H1 (cell line): ENCODE measurements at regions not wholly inside any gene's neighbourhood (a gene's known extent, or its start where the extent isn't known, plus 50 kb on each side); places are given as distances from the start of the nearest gene placed in this dataset.

Source experiments
- CTCF ChIA-PET: fragments of 300-600 bp; sonication (Branson Sonifier 250); formaldehyde crosslinking; loops from one replicate; lab custom pipeline; 2021; ENCODE audit not compliant: partially characterized antibody; lab: Charles Lee
- POLR2A ChIA-PET: fragments of 300-600 bp; sonication (Branson Sonifier 250); formaldehyde crosslinking; loops from one replicate; lab custom pipeline; 2021; ENCODE audit warnings: inconsistent platforms; ENCODE audit not compliant: partially characterized antibody; lab: Charles Lee
- DNase-seq, 2 experiments: peaks; one replicate each; pipeline versions ENCODE4 v3.0.0 to v3.0.0-alpha.2; 2010 to 2022; ENCODE audit warnings: low spot score in 2 of 2, low read depth in 1 of 2, mixed read lengths in 1 of 2
- FAIRE-seq: peaks from 2 replicates; lab custom pipeline; 2011; peaks lifted over from hg19 to GRCh38; lab: Jason Lieb, UNC
- H2AFZ ChIP-seq: 2 replicates; pipeline ENCODE4 v1.8.1; 2012; ENCODE audit warnings: low read length, inconsistent platforms
- H2AK5ac ChIP-seq: 2 replicates; pipeline ENCODE4 v1.6.1; 2013; ENCODE audit warnings: low read depth, low read length
- H2BK120ac ChIP-seq: replicated peaks from 2 replicates; pipeline ENCODE3; 2013; ENCODE audit warnings: low read depth, low read length, inconsistent platforms
- H2BK12ac ChIP-seq: 2 replicates; pipeline ENCODE4 v1.6.1; 2013; ENCODE audit warnings: low read depth, low read length
- H2BK15ac ChIP-seq: 2 replicates; pipeline ENCODE4 v1.6.1; 2013; ENCODE audit warnings: low read length
- H2BK20ac ChIP-seq: 2 replicates; pipeline ENCODE4 v1.6.1; 2013; ENCODE audit warnings: low read length
- H2BK5ac ChIP-seq: 2 replicates; pipeline ENCODE4 v1.6.1; 2013; ENCODE audit warnings: low read depth, low read length
- H3K14ac ChIP-seq: 2 replicates; pipeline ENCODE4 v1.6.1; 2013; ENCODE audit warnings: inconsistent platforms; ENCODE audit not compliant: insufficient read length
- H3K18ac ChIP-seq: 2 replicates; pipeline ENCODE4 v1.6.1; 2013; ENCODE audit warnings: low read length; ENCODE audit errors: extremely low read depth
- H3K23ac ChIP-seq: 2 replicates; pipeline ENCODE4 v1.6.1; 2013; ENCODE audit warnings: inconsistent platforms; ENCODE audit not compliant: insufficient read length
- H3K23me2 ChIP-seq: 2 replicates; pipeline ENCODE4 v1.6.1; 2013; ENCODE audit warnings: low read depth, low read length
- H3K27ac ChIP-seq: 2 replicates; pipeline ENCODE4 v1.6.1; 2011; ENCODE audit warnings: low read depth, low read length, inconsistent platforms
- H3K27me3 ChIP-seq, 4 experiments: replicated peaks in 1 of 4; 1 replicate in 1 of 4; 2 replicates in 3 of 4; pipeline versions ENCODE4 v1.6.1 to v1.8.1; 2011 to 2013; ENCODE audit warnings: low read length in 3 of 4, mild to moderate bottlenecking in 3 of 4, inconsistent platforms in 2 of 4, mixed read lengths in 2 of 4, moderate library complexity in 1 of 4; ENCODE audit not compliant: control insufficient read depth in 3 of 4, insufficient read depth in 3 of 4; ENCODE audit errors: extremely low read depth in 1 of 4
- H3K36me3 ChIP-seq, 4 experiments: 2 replicates each; pipeline versions ENCODE4 v1.6.1 to v1.8.1; 2011 to 2013; ENCODE audit warnings: mild to moderate bottlenecking in 4 of 4, low read length in 3 of 4, moderate library complexity in 2 of 4, control low read depth in 1 of 4, inconsistent platforms in 1 of 4; ENCODE audit not compliant: insufficient read depth in 4 of 4, control insufficient read depth in 2 of 4
- H3K4ac ChIP-seq: replicated peaks from 2 replicates; pipeline ENCODE3; 2013; ENCODE audit warnings: low read length, low read depth, mixed read lengths, inconsistent platforms; ENCODE audit not compliant: insufficient read length
- H3K4me1 ChIP-seq, 4 experiments: replicated peaks in 1 of 4; 1 replicate in 1 of 4; 2 replicates in 3 of 4; pipeline versions ENCODE4 v1.6.1 to v1.8.1; 2011 to 2013; ENCODE audit warnings: low read length in 3 of 4, inconsistent platforms in 2 of 4, mixed read lengths in 1 of 4; ENCODE audit not compliant: insufficient read depth in 4 of 4, control insufficient read depth in 3 of 4
- H3K4me2 ChIP-seq, 2 experiments: 2 replicates each; pipeline versions ENCODE4 v1.6.1 to v1.8.1; 2011 to 2013; ENCODE audit warnings: low read depth in 2 of 2, low read length in 2 of 2, control low read depth in 1 of 2, inconsistent platforms in 1 of 2, mild to moderate bottlenecking in 1 of 2; ENCODE audit not compliant: insufficient read depth in 1 of 2
- H3K4me3 ChIP-seq, 4 experiments: fragments of 200-600, 300-600 bp in 1 of 4; sonication (generic), shearing (Covaris generic), sonication (Bioruptor Twin) in 1 of 4; 2 replicates each; pipeline versions ENCODE4 v1.5.1 to v1.8.1; 2011 to 2016; ENCODE audit warnings: low read length in 4 of 4, low read depth in 3 of 4, control low read depth in 2 of 4, inconsistent platforms in 2 of 4, mild to moderate bottlenecking in 2 of 4, mixed read lengths in 1 of 4, moderate library complexity in 1 of 4; ENCODE audit not compliant: insufficient read depth in 2 of 4; ENCODE audit errors: extremely low read depth in 1 of 4
- H3K56ac ChIP-seq: replicated peaks from 2 replicates; pipeline ENCODE3; 2013; ENCODE audit warnings: low read depth, mild to moderate bottlenecking, mixed read lengths, low read length, inconsistent platforms; ENCODE audit not compliant: insufficient read length
- H3K79me1 ChIP-seq: 2 replicates; pipeline ENCODE4 v1.6.1; 2013; ENCODE audit warnings: low read depth, low read length, control low read depth
- H3K79me2 ChIP-seq, 2 experiments: 2 replicates each; pipeline versions ENCODE4 v1.6.1 to v1.8.1; 2012 to 2013; ENCODE audit warnings: low read length in 2 of 2, mild to moderate bottlenecking in 2 of 2, inconsistent platforms in 1 of 2; ENCODE audit not compliant: insufficient read depth in 2 of 2, control insufficient read depth in 1 of 2
- H3K9ac ChIP-seq, 4 experiments: replicated peaks in 1 of 4; 1 replicate in 1 of 4; 2 replicates in 3 of 4; pipeline versions ENCODE4 v1.6.1 to v1.8.1; 2011 to 2013; ENCODE audit warnings: low read depth in 3 of 4, low read length in 3 of 4, control low read depth in 2 of 4, mild to moderate bottlenecking in 2 of 4, moderate library complexity in 2 of 4, inconsistent platforms in 1 of 4; ENCODE audit errors: extremely low read depth in 1 of 4
- H3K9me3 ChIP-seq, 2 experiments: 2 replicates each; pipeline versions ENCODE4 v1.6.1 to v1.8.1; 2012 to 2013; ENCODE audit warnings: mild to moderate bottlenecking in 2 of 2, moderate library complexity in 2 of 2, control low read depth in 1 of 2, inconsistent platforms in 1 of 2, low read depth in 1 of 2, low read length in 1 of 2, mixed read lengths in 1 of 2; ENCODE audit not compliant: insufficient read depth in 2 of 2
- H4K20me1 ChIP-seq, 2 experiments: replicated peaks in 1 of 2; 2 replicates each; pipeline versions ENCODE3 to v1.8.1; 2011 to 2013; ENCODE audit warnings: inconsistent platforms in 2 of 2, low read length in 2 of 2, mild to moderate bottlenecking in 1 of 2; ENCODE audit not compliant: insufficient read depth in 2 of 2, control insufficient read depth in 1 of 2
- H4K5ac ChIP-seq: 2 replicates; pipeline ENCODE4 v1.6.1; 2013; ENCODE audit warnings: low read length, low read depth, mixed read lengths, inconsistent platforms; ENCODE audit not compliant: insufficient read length
- H4K8ac ChIP-seq: 2 replicates; pipeline ENCODE4 v1.8.0; 2013; ENCODE audit warnings: mild to moderate bottlenecking, moderate library complexity, low read length, inconsistent platforms; ENCODE audit not compliant: insufficient read depth; ENCODE audit errors: extremely low read depth
- H4K91ac ChIP-seq: replicated peaks from 2 replicates; pipeline ENCODE3; 2013; ENCODE audit warnings: low read length, mixed read lengths, inconsistent platforms; ENCODE audit not compliant: insufficient read length
- ATF2 ChIP-seq: IDR thresholded peaks from 2 replicates; pipeline ENCODE4 v1.6.1; 2012; ENCODE audit warnings: low read length, inconsistent platforms
- BCL11A ChIP-seq, 2 experiments: IDR thresholded peaks; one replicate each; pipeline ENCODE4 v1.6.1; 2011; ENCODE audit warnings: low read depth in 2 of 2, low read length in 2 of 2, mild to moderate bottlenecking in 2 of 2
- BRCA1 ChIP-seq: IDR thresholded peaks from 2 replicates; pipeline ENCODE4 v1.6.1; 2012; ENCODE audit warnings: low read depth, low read length, improper control_type of control experiment
- CBX5 ChIP-seq: fragments of 300-800, 300-1000 bp; sonication (generic); IDR thresholded peaks from 2 replicates; pipeline ENCODE4 v1.7.1; 2016; ENCODE audit warnings: antibody characterized with exemption, low read length, low read depth
- CBX8 ChIP-seq: fragments of 300-800, 300-1000 bp; sonication (generic); IDR thresholded peaks from 2 replicates; pipeline ENCODE4 v1.7.1; 2016; ENCODE audit warnings: low read depth, low read length, borderline replicate concordance
- CHD1 ChIP-seq: IDR thresholded peaks from 2 replicates; pipeline ENCODE4 v1.6.1; 2012; ENCODE audit warnings: low read depth, low read length, improper control_type of control experiment
- FOSL1 ChIP-seq: IDR thresholded peaks from 2 replicates; pipeline ENCODE4 v1.6.1; 2011; ENCODE audit warnings: mild to moderate bottlenecking, low read depth, low read length, moderate library complexity; ENCODE audit not compliant: insufficient read depth
- HDAC6 ChIP-seq: IDR thresholded peaks from one replicate; pipeline ENCODE4 v1.7.1; 2012; ENCODE audit warnings: low read depth, mild to moderate bottlenecking, inconsistent platforms, low read length, moderate library complexity
- RAD21 ChIP-seq, 2 experiments: IDR thresholded peaks in 1 of 2; conservative IDR thresholded peaks in 1 of 2; 2 replicates each; pipeline ENCODE4 v1.6.1; 2011; ENCODE audit warnings: low read depth in 2 of 2, low read length in 2 of 2, improper control_type of control experiment in 1 of 2, inconsistent platforms in 1 of 2, mild to moderate bottlenecking in 1 of 2, moderate library complexity in 1 of 2
- RBBP5 ChIP-seq: IDR thresholded peaks from 2 replicates; pipeline ENCODE4 v1.7.1; 2012; ENCODE audit warnings: low read depth, mild to moderate bottlenecking, inconsistent platforms, low read length, moderate library complexity, borderline replicate concordance
- SIX5 ChIP-seq: IDR thresholded peaks from 2 replicates; pipeline ENCODE4 v1.6.1; 2011; ENCODE audit warnings: mild to moderate bottlenecking, low read depth, low read length
- YY1 ChIP-seq: IDR thresholded peaks from 2 replicates; pipeline ENCODE4 v1.6.1; 2011; ENCODE audit warnings: low read depth, mild to moderate bottlenecking, low read length
- WGBS, 2 experiments: shearing (Covaris generic) in 1 of 2; methylation state at CpG; one replicate each; pipeline versions ENCODE4 v1.1.6 to v1.1.7; 2013 to 2015; ENCODE audit warnings: low lambda C conversion rate in 2 of 2, mixed read lengths in 2 of 2, inconsistent platforms in 1 of 2, low coverage in 1 of 2, missing lambda C conversion rate in 1 of 2; ENCODE audit not compliant: insufficient replicate concordance in 2 of 2, insufficient coverage in 1 of 2, insufficient read length in 1 of 2; ENCODE audit errors: extremely low coverage in 1 of 2, missing lambda C conversion rate in 1 of 2; 5-methylcytosine and 5-hydroxymethylcytosine counted together

- no peak for FAIRE-seq
Observed at GRCh38 chr6:100234625-100235024, 230.1 kb downstream of the SIM1 start.

More at GRCh38 chr6:100234625-100235024, 230.1 kb downstream of the SIM1 start:
- H2AK5ac ChIP-seq = no peak overlapping the region
- H3K27me3 ChIP-seq = no peaks in the 10 kb centered on the region
- H2BK12ac ChIP-seq = no peak overlapping the region
- H2BK20ac ChIP-seq = no peak overlapping the region
- 0 out of 2 replicates have a peak overlapping the region, but pooled peaks have one; percentile 38 for H2BK5ac ChIP-seq
- no peak overlapping the region for H4K91ac ChIP-seq
- H4K8ac ChIP-seq = no peak overlapping the region
- peaks cover 0 to 8% (median 6%) of the 10 kb centered on the region in 4 experiments; a peak in 3 of 7 replicates for H3K4me1 ChIP-seq
- H3K79me1 ChIP-seq = no peaks in the 10 kb centered on the region
- no peaks in the 10 kb centered on the region for H3K23me2 ChIP-seq
- H3K4me2 ChIP-seq = no peak overlapping the region
- 87% methylated on average over 3 of the region's 3 CpGs; no CpG with 5 or more reads in 1 of the 2 experiments for WGBS, 2 experiments
- TF ChIP-seq ATF2 (no peak), FOSL1 (no peak), RBBP5 (no peak), CBX8 (no peak), BRCA1 (no peak), CHD1 (no peak), SIX5 (no peak), RAD21 (IDR thresholded peaks at IDR 0.05 in 1 of 2, conservative IDR thresholded peaks at IDR 0.05 in 1 of 2; ENCODE audit: low read depth in 2 of 2, low read length in 2 of 2) (no peak), CBX5 (no peak), HDAC6 (no peak), BCL11A (IDR thresholded peaks at IDR 0.05; ENCODE audit: low read depth in 2 of 2, low read length in 2 of 2) (no peak), YY1 (no peak)
- TF ChIP-seq, all 59 proteins: peak for 0
- H3K79me2 ChIP-seq = no peaks in the 10 kb centered on the region
- H3K27ac ChIP-seq = no peak overlapping the region
- H3K23ac ChIP-seq = no peak overlapping the region
- H3K4ac ChIP-seq = no peak overlapping the region
- H3K14ac ChIP-seq = no peak overlapping the region
- H3K9ac ChIP-seq = no peak overlapping the region
- no peaks in the 10 kb centered on the region; a peak in 1 of 8 replicates for H3K36me3 ChIP-seq
- H4K5ac ChIP-seq = no peak overlapping the region
- no peaks in the 10 kb centered on the region for H3K9me3 ChIP-seq
- no peak overlapping the region; the same call in 1 of the 2 replicates for H3K18ac ChIP-seq
- no peak overlapping the region for H3K56ac ChIP-seq
- DNase-seq = no peak
- no peak overlapping the region for H2BK120ac ChIP-seq
- CTCF ChIA-PET = no interaction called here
- H2BK15ac ChIP-seq = no peak overlapping the region
- POLR2A ChIA-PET = no interaction called here
- no peaks in the 10 kb centered on the region for H4K20me1 ChIP-seq
- no peak overlapping the region for H2AFZ ChIP-seq
- no peak overlapping the region for H3K4me3 ChIP-seq
